Posterior cingulate gyrus (tissue), 11 donors: ENCODE measurements at regions not wholly inside any gene's neighbourhood (a gene's known extent, or its start where the extent isn't known, plus 50 kb on each side); places are given as distances from the start of the nearest gene placed in this dataset.

ENCODE experiments used
- DNase-seq, 10 donors: peaks; one replicate each; pipeline versions ENCODE4 v3.0.0 to v3.0.0-alpha.2; 2020 to 2021; ENCODE audit warnings: mixed read lengths in 3 of 10
- intact Hi-C: fragments of 100-400 bp; cut with DNase I; formaldehyde crosslinking; loops from one replicate; pipeline ENCODE4 v1.15.1; 2023

- intact Hi-C loops, result no loop called here
- no peak for DNase-seq
These were observed 152.6 kb upstream of the RND3 start for GRCh38 chr2:150640039-150640438.

- intact Hi-C loops, result no loop called here
- DNase-seq, result no peak
These were observed 151.9 kb upstream of the RND3 start for GRCh38 chr2:150639383-150639782.

- DNase-seq, result no peak
- intact Hi-C loops, result no loop called here
These were observed 143.9 kb upstream of the RND3 start for GRCh38 chr2:150631236-150631821.

GRCh38 chr2:150630587-150631235 is 143.2 kb upstream of the RND3 start:
- intact Hi-C loops, result no loop called here
- DNase-seq, result no peak

GRCh38 chr2:150627526-150627925 is 140.1 kb upstream of the RND3 start:
- intact Hi-C loops, result no loop called here
- DNase-seq, result no peak

DNA sequence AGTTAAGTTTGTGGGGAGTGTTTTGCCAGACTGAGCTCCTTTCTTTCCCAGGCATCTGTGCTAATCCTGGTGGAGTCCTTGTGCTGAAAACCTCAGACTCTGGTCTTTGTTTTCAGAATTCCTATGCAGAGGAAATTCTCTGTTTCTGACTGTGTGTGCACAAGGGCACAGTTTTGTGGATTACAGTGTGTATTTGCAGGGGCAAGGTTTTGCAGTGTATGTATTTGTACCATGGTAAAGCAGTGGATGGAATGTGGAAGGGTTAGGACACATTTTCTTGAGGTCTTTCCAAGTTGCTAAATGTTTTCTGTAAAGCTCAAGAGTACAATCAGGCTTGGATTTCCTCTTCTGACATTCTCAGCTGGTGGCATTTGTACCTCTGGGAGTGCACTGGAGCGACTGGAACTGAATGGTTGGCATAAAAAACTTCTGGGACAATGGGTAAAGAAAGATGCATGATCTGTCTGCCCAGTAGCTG is 139.5 kb upstream of the RND3 start:
- intact Hi-C loops, result no loop called here

DNA sequence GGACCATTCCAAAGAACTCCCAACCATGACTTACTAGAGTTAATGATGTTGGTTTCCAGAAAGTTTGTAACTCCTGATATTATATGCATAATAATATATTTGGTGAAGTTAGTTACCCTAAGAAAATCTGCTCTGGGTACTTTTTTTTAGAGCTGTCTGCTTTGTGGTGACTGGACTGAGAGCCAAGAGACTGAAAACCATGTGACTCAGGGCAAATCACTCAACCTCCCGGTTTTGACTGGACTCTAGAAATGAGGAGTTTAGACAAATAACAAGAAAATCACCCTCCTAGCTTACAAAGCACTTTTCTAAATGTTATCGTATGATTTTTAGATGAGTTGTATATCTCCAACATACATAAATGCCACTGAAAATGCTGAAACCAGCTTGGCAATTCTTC is 138.3 kb upstream of the RND3 start:
- no peak for DNase-seq
- intact Hi-C loops, result no loop called here

More for the DNA sequence above, 139.5 kb upstream of the RND3 start:
- no peak for DNase-seq

GRCh38 chr2:150625303-150625702 is 137.8 kb upstream of the RND3 start:
- intact Hi-C loops, result no loop called here

DNA sequence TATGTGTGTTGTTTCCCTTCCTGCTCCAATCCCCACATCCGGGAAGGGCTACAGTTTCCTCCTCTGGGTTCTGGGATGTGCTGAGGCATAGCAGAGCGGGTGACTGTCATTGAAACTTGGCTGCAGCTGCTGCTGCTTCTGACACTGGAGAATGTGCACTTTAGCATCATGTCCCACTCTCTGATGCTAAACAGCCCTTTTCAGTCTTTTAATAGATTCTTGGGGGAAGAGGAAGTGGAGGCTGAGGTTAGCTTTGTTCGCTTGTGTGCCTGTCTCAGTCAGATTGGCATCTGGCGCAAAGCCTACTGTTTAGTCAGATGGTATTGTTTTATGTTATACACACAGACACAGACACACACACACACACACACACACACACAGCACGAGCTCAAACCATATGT is 136.5 kb upstream of the RND3 start:
- DNase-seq, result peak in 1 of 10 donors; percentile 26
- intact Hi-C loops, result no loop called here

More at GRCh38 chr2:150625303-150625702, 137.8 kb upstream of the RND3 start:
- DNase-seq, result no peak

DNA sequence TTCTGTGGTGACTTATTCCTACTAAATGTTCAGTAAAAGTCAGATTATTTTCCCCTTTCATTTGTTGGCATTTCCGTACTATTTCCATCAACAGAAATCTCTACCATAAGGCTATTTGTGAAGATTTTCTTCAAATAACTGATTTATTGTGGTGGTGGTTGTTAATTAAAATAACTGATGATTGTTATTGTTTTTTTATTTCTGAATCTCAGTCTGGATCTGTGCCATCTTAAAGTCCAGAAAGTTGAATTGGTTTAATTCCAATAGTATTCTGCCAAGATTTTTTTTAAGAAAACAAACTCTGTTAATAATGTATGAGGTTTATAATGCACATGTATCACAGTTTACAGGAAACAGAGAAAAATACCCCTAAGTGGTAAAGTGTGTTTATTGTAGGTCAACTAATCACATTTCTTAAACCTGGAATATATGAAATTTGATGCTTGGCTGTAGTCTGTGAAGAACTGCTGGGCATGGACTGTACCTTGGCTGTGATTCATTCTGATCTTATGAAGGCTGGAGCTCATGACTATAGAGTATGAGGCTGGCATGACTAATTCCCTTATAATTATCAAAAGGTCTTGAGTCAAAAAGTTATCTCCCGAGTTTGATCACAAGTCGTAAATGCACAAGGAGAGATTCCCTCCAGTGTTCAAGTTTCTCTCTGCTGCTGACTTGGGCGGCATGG is 134.2 kb upstream of the RND3 start:
- DNase-seq, result no peak
- intact Hi-C loops, result no loop called here

GRCh38 chr2:150620855-150621254 is 133.4 kb upstream of the RND3 start:
- intact Hi-C loops, result no loop called here
- DNase-seq, result no peak

- intact Hi-C loops, result no loop called here
- DNase-seq, result no peak
These were observed 132.9 kb upstream of the RND3 start for GRCh38 chr2:150620416-150620815.

GRCh38 chr2:150619607-150620330 is 132.3 kb upstream of the RND3 start:
- intact Hi-C loops, result no loop called here
- no peak for DNase-seq

DNA sequence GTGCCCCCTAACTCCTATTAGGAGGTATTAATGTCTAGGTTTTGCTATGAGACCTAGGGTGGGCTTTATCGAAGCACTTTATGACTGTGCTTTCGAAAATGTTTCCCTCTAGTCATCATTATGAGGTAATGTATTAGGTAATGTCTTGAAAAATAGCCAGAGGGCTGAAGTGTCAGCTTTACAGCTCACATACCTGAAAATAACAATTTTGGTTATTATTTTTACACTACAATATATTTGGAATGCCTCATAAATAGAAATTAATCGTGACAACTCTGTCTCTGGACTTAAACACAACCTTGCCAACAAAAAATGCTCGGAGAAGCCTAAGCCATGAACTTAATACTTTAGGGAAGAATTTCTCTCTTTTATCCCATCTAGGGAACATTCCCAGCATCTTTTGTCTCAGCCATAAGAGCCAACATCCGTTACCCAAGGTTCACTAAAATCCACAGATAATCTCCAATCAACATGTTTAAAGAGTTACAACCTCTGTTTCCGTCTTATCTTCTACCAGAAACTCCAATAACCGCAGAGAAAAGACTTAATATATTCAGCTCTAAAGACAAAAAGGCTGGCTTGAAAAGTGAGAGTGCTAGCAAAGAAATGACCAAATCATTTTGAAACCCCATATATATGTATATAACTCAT is 130.9 kb upstream of the RND3 start:
- DNase-seq, result no peak
- intact Hi-C loops, result no loop called here

- intact Hi-C loops, result no loop called here
These were observed 130.0 kb upstream of the RND3 start for GRCh38 chr2:150617351-150617978.

DNA sequence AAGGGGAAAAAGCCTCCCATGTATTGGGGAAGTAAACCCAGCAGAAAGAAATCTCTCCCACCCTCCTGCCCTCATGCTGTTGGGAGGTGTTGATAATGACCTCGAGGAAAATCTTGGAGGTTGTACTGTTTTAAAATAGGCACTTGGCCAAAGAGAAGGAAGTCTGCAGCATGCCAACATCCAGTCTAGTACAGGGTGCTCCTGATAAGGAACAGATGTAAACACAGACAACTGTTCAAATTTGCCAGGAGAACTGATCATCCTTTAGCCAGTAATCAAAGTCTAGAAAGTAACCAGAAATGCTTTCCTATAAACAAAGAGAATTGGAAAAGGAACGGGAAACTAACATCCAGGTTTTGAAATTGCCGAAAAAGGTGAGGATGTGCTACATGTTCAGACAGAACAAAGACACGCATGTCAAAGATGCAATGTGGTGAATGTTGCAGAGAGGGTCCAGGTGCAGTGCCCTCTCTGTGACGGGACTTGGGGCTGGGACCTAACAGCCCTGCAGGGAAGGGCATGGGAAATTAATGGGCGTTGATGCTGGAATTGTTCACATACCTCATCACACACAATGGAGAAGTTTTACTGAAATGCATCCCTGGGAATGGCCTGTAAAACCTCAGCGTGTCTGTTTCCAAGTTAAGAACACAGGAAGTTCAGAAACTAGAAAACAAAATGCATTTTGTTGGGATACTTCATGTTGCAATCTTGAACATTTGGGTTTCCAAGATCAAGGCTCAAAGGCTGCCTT is 125.7 kb upstream of the RND3 start:
- intact Hi-C loops, result no loop called here
- DNase-seq, result no peak

More at GRCh38 chr2:150617351-150617978, 130.0 kb upstream of the RND3 start:
- DNase-seq, result no peak

GRCh38 chr2:150610670-150611279 is 123.3 kb upstream of the RND3 start:
- no peak for DNase-seq
- intact Hi-C loops, result no loop called here

GRCh38 chr2:150609831-150610582 is 122.5 kb upstream of the RND3 start:
- DNase-seq, result no peak
- intact Hi-C loops, result no loop called here
